CD4-positive, alpha-beta T cell (primary cell): ENCODE measurements at regions not wholly inside any gene's neighbourhood (a gene's known extent, or its start where the extent isn't known, plus 50 kb on each side); places are given as distances from the start of the nearest gene placed in this dataset.
"Not testable (repeated sequence)": the region's sequence is repeated elsewhere in the genome, so short reads cannot be mapped to it uniquely, and the experiment has no call there.

ENCODE experiments used
- ATAC-seq: fragments of 200-7000 bp; cut with Tn5 transposase; one replicate; pipeline ENCODE4 v1.10.0; 2022; ENCODE audit warnings: mild to moderate bottlenecking; ENCODE audit not compliant: poor library complexity
- CTCF ChIA-PET: fragments of 350-600 bp; sonication (Branson Sonifier 250); formaldehyde crosslinking; loops from one replicate; lab custom pipeline; 2021; ENCODE audit warnings: antibody characterized with exemption, inconsistent platforms; lab: Charles Lee
- POLR2A ChIA-PET: fragments of 350-600 bp; sonication (Branson Sonifier 250); formaldehyde crosslinking; loops from one replicate; lab custom pipeline; 2021; ENCODE audit warnings: antibody characterized with exemption, inconsistent platforms; lab: Charles Lee
- DNase-seq, 14 experiments: peaks; one replicate each; pipeline ENCODE4 v3.0.0-alpha.2; 2013 to 2020; ENCODE audit warnings: mixed read lengths in 2 of 14
- H3K27ac ChIP-seq, 2 donors: one replicate each; pipeline versions ENCODE4 v1.5.1 to v1.7.0; 2013; ENCODE audit warnings: low read length in 2 of 2, low read depth in 1 of 2, mild to moderate bottlenecking in 1 of 2
- H3K27me3 ChIP-seq, 2 experiments: 1 replicate in 1 of 2; 2 replicates in 1 of 2; pipeline versions ENCODE4 v1.6.1 to v1.7.0; 2013; ENCODE audit warnings: low read length in 2 of 2, control low read depth in 1 of 2, mild to moderate bottlenecking in 1 of 2, moderate library complexity in 1 of 2; ENCODE audit not compliant: insufficient read depth in 2 of 2, control insufficient read depth in 1 of 2
- H3K36me3 ChIP-seq: one replicate; pipeline ENCODE4 v1.6.1; 2013; ENCODE audit warnings: low read length, control low read depth; ENCODE audit not compliant: insufficient read depth
- H3K4me1 ChIP-seq: one replicate; pipeline ENCODE4 v1.6.1; 2013; ENCODE audit warnings: low read length, control low read depth; ENCODE audit not compliant: insufficient read depth
- H3K4me3 ChIP-seq: one replicate; pipeline ENCODE4 v1.5.1; 2013; ENCODE audit warnings: mild to moderate bottlenecking, low read length, moderate library complexity
- H3K9me3 ChIP-seq, 2 experiments: 1 replicate in 1 of 2; 2 replicates in 1 of 2; pipeline versions ENCODE4 v1.6.1 to v1.7.0; 2013; ENCODE audit warnings: low read length in 2 of 2, mild to moderate bottlenecking in 2 of 2, control low read depth in 1 of 2, moderate library complexity in 1 of 2; ENCODE audit not compliant: control insufficient read depth in 1 of 2, insufficient read depth in 1 of 2
- H3K27ac Mint-ChIP-seq: one replicate; pipeline ENCODE4 v1.8.0; 2020; ENCODE audit warnings: mixed read lengths
- H3K27me3 Mint-ChIP-seq: one replicate; pipeline ENCODE4 v1.8.0; 2021; ENCODE audit warnings: mixed read lengths
- H3K36me3 Mint-ChIP-seq: one replicate; pipeline ENCODE4 v1.8.0; 2021; ENCODE audit warnings: low read depth, mixed read lengths
- H3K4me1 Mint-ChIP-seq: one replicate; pipeline ENCODE4 v1.8.0; 2021; ENCODE audit warnings: low read depth, mixed read lengths
- H3K4me3 Mint-ChIP-seq: one replicate; pipeline ENCODE4 v1.8.0; 2020; ENCODE audit warnings: mild to moderate bottlenecking, mixed read lengths
- H3K9me3 Mint-ChIP-seq: one replicate; pipeline ENCODE4 v1.8.0; 2020; ENCODE audit warnings: mixed read lengths
- intact Hi-C, 2 experiments: fragments of 100-400 bp; cut with DNase I in 1 of 2; cut with micrococcal nuclease in 1 of 2; formaldehyde crosslinking; loops; one replicate each; pipeline versions ENCODE4 v1.15.1 to v1.9.0; 2023 to 2025; cut with DNase I, micrococcal nuclease
- TF ChIP-seq, protein P1 (sequence below): fragments of 200-600 bp; IDR thresholded peaks from one replicate; pipeline ENCODE4 v1.8.0; 2022; ENCODE audit warnings: antibody characterized with exemption, mild to moderate bottlenecking

DNA sequence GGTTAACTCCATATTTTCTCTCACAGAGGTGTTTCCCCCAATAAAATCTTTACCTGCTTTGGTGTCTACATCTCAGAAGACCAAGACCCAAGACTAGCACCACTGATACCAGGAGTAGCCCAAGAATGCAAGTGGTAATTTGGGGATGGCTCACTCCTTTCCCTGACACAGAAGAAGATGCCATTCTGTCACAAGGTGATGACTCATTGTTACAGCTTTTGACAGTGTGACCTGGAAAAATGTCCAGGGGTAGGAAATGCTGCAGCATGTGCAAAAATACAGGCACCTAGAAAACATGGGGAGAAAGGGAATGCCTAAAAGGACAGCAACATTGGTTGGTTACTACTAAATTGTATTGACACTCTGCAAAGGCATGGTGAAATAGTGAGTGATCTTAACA is 254.0 kb upstream of the GJE1 start:
- no peak overlapping the region for H3K4me3 ChIP-seq
- H3K27me3 ChIP-seq: no peaks in the 10 kb centered on the region
- ATAC-seq: no peak
- H3K4me1 ChIP-seq: no peaks in the 10 kb centered on the region
- DNase-seq: no peak
- no peaks in the 10 kb centered on the region for H3K36me3 ChIP-seq
- H3K27ac ChIP-seq: no peak overlapping the region
- no peaks in the 10 kb centered on the region for H3K9me3 ChIP-seq
- H3K9me3 Mint-ChIP-seq: peaks cover 3% of the 10 kb centered on the region
- TF ChIP-seq, protein P1, sequence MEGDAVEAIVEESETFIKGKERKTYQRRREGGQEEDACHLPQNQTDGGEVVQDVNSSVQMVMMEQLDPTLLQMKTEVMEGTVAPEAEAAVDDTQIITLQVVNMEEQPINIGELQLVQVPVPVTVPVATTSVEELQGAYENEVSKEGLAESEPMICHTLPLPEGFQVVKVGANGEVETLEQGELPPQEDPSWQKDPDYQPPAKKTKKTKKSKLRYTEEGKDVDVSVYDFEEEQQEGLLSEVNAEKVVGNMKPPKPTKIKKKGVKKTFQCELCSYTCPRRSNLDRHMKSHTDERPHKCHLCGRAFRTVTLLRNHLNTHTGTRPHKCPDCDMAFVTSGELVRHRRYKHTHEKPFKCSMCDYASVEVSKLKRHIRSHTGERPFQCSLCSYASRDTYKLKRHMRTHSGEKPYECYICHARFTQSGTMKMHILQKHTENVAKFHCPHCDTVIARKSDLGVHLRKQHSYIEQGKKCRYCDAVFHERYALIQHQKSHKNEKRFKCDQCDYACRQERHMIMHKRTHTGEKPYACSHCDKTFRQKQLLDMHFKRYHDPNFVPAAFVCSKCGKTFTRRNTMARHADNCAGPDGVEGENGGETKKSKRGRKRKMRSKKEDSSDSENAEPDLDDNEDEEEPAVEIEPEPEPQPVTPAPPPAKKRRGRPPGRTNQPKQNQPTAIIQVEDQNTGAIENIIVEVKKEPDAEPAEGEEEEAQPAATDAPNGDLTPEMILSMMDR: no peak
- H3K4me3 Mint-ChIP-seq: no peak overlapping the region
- no peaks in the 10 kb centered on the region for H3K4me1 Mint-ChIP-seq
- ChIA-PET POLR2A (no interaction called here), CTCF (no interaction called here)
- H3K27ac Mint-ChIP-seq: no peak overlapping the region
- H3K27me3 Mint-ChIP-seq: no peaks in the 10 kb centered on the region
- intact Hi-C loops: no loop called here
- H3K36me3 Mint-ChIP-seq: no peaks in the 10 kb centered on the region

DNA sequence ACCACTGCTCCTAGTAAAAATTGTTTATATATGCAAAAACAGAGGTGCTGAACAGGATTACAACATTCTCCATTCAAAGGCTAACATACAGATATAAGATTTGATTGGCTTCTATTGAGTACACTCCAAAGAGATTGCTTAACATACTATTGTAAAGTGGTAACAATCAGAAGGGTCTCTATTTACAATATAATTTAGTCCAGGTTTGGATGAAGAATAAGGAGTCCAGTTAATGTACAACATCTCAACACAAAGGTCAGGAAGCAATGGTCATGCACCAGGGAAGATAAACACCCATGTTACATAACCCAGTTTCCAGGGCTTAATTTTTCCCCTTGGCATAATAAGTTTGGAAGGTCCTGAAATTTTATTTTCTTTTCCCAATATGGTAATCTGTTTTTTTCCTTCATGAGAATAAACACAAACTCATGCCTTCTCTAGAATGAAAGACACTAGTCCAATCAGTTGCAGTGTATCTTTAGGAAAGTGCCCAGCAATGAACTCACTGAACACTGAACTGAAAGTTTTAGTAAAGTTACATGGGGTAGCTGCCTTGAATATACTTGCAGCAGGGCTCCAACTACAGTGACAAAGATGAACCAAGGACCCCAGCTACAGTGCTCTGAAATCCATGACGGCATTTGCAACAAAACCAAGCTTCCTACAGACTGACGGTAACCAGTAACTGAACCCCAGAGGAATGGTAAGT is 255.3 kb upstream of the GJE1 start:
- H3K4me1 Mint-ChIP-seq: no peaks in the 10 kb centered on the region
- Histone ChIP-seq H3K4me3 (no peak overlapping the region), H3K36me3 (no peaks in the 10 kb centered on the region), H3K27me3 (no peaks in the 10 kb centered on the region), H3K9me3 (no peaks in the 10 kb centered on the region), H3K4me1 (no peaks in the 10 kb centered on the region), H3K27ac (no peak overlapping the region)
- intact Hi-C loops: no loop called here
- TF ChIP-seq, protein P1: no peak
- peaks cover 3% of the 10 kb centered on the region for H3K9me3 Mint-ChIP-seq
- CTCF ChIA-PET: no interaction called here
- H3K27ac Mint-ChIP-seq: no peak overlapping the region
- DNase-seq (no peak), ATAC-seq (no peak)
- H3K36me3 Mint-ChIP-seq: no peaks in the 10 kb centered on the region
- POLR2A ChIA-PET: no interaction called here
- H3K27me3 Mint-ChIP-seq: no peaks in the 10 kb centered on the region
- H3K4me3 Mint-ChIP-seq: no peak overlapping the region

DNA sequence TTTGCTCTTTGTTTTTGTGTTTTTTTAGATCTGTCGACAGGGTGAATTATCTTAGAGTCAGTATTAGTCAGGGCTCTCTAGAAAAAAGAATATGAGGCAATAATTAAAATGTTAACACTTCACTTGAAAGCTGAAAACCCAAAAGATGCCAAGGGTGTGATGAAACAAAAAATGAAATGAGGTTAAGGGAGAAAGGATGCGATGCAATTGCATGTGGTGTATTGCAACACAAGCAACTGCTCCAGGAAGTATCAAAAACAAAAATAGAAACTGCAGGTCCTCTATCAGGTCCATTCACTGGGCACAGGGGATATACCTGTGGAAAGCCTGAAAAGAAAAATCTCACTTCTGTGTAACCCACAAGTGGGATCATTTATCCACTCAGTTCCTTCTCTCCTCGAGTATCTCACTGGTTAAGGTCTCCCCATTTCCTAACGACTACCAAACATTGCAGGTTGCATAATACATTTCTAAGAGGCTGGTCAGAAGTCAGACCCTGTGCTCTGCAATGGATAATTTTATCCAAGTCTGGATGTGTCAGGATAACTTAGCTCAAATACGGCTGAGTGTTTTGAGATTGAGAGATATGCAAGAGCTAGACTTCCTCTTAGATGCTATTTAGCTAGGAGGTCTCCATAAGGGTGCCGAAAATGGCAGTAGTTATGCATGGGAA is 257.7 kb upstream of the GJE1 start:
- Histone ChIP-seq H3K36me3 (no peaks in the 10 kb centered on the region), H3K4me3 (no peak overlapping the region), H3K4me1 (no peaks in the 10 kb centered on the region), H3K27ac (no peak overlapping the region), H3K9me3 (no peaks in the 10 kb centered on the region), H3K27me3 (no peaks in the 10 kb centered on the region)
- Mint-ChIP-seq H3K36me3 (no peaks in the 10 kb centered on the region), H3K27me3 (no peaks in the 10 kb centered on the region), H3K27ac (no peak overlapping the region), H3K4me3 (no peak overlapping the region), H3K4me1 (no peaks in the 10 kb centered on the region), H3K9me3 (peaks cover 6% of the 10 kb centered on the region)
- CTCF ChIA-PET: no interaction called here
- TF ChIP-seq, protein P1: no peak
- intact Hi-C loops: no loop called here
- ATAC-seq (no peak), DNase-seq (no peak)
- POLR2A ChIA-PET: no interaction called here

DNA sequence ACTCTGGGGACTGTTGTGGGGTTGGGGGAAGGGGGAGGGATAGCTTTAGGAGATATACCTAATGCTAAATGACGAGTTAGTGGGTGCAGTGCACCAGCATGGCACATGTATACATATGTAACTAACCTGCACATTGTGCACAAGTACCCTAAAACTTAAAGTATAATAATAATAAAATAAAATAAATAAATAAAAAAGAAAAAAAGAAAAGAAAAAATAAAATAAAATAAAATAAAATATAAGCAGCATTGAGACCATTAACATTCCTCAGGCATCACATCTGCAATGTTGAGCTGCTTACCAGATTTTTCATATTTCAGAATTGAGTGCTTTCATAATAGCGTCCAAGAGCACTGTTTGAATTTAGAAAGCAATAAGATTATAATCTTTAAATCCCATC is 263.2 kb upstream of the GJE1 start:
- DNase-seq, H3K4me1 ChIP-seq, H3K27me3 Mint-ChIP-seq, POLR2A ChIA-PET, H3K36me3 Mint-ChIP-seq, H3K27ac ChIP-seq, ATAC-seq, H3K27ac Mint-ChIP-seq, H3K4me3 Mint-ChIP-seq, intact Hi-C loops, CTCF ChIA-PET, H3K9me3 ChIP-seq, H3K36me3 ChIP-seq, H3K4me3 ChIP-seq, H3K4me1 Mint-ChIP-seq, H3K27me3 ChIP-seq, H3K9me3 Mint-ChIP-seq: not testable (repeated sequence)
